GM18909 (cell line): ENCODE measurements at regions not wholly inside any gene's neighbourhood (a gene's known extent, or its start where the extent isn't known, plus 50 kb on each side); places are given as distances from the start of the nearest gene placed in this dataset.

Experiments
- ATAC-seq: cut with Tn5 transposase; IDR thresholded peaks from one replicate; pipeline ENCODE4 v1.9.1; 2021; ENCODE audit warnings: mild to moderate bottlenecking; ENCODE audit not compliant: unreplicated experiment, poor library complexity

GRCh38 chr14:97848317-97848980, 1051.3 kb downstream of the VRK1 start:
- no peak for ATAC-seq

DNA sequence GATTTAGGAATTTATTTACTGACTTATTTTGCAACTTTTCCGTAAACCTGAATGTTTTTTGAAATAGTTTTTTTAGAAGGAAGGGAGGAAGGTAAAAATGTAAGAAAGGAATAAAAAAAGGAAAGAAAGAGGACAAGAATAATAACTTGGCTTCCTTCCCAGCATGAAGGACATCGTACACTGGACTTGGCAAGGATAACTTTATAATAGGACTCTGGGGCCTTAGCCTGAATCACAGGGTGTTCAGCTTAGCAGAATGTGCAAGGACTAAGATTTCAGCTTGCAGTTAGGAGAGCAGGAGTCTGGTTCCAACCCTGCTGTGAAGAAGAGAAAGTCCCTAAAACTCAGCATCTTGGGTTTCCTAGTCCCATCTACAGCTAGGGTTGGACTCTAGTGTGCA, 1053.3 kb downstream of the VRK1 start:
- ATAC-seq, result no peak

GRCh38 chr14:97850886-97851285, 1053.7 kb downstream of the VRK1 start:
- no peak for ATAC-seq

DNA sequence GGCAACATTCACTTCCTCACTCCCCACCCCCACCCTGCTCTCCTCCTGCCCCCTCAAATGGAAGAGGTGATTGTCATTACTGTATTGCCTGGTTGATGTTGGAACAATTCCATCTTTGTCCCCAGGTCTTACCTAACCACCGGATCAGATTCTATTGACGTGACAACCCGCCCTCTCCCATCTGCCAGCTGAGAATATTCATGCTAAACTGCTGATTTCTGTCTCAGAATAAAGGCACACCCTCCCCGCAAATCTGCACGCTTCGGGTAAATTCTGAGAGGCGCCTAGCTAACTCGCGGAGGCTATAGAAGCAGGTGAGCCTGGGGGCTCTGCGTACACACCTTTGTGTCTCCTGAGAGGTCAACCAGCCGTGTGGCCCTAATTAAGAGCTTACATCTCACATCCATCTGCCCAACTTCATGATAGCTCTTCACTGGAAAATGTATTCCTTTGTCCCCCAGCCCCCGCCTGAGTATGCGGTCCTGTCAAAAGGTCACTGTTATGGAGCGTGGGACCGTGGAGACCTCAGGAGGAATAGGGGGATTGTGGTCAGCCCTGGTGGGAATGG, 1054.3 kb downstream of the VRK1 start:
- no peak for ATAC-seq

DNA sequence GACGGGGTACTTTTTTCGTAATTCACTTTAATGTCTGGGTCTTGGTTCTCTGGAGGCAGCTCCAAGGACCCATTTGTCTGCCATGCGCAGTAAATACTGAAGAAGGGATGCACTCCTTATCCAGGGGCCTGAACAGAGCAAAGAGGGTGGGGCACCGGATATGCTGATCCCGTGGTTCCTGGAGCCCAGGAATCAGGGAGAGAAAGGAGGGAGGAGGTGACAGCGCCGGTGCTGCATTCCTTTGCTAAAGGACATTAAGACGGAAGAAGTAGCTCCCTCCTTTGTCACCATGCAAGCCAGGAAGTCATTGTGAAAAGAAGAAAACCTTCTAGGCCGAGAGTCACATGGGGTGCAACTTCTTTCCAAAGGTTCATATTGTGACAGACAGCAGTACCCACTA, 1057.7 kb downstream of the VRK1 start:
- no peak for ATAC-seq

GRCh38 chr14:97866195-97866594, 1069.0 kb downstream of the VRK1 start:
- ATAC-seq, result no peak

DNA sequence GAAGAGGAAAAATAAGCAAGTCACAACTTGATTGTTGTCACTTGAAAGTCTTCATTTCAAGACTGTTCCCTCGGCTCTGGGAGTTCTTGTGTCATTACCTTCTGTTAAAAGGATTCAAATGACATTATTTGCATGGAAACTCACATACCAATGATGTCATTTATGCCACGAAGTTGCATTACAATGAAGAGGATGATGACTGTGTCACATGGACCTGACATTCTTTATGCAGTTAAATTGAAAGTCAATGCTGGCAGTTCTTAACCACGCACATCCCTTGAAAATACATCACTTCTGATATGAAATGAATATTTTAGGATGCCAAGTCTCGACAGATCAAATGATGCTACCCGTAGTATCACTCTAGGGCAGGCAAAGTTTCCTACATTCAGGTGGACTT, 1069.5 kb downstream of the VRK1 start:
- no peak for ATAC-seq

DNA sequence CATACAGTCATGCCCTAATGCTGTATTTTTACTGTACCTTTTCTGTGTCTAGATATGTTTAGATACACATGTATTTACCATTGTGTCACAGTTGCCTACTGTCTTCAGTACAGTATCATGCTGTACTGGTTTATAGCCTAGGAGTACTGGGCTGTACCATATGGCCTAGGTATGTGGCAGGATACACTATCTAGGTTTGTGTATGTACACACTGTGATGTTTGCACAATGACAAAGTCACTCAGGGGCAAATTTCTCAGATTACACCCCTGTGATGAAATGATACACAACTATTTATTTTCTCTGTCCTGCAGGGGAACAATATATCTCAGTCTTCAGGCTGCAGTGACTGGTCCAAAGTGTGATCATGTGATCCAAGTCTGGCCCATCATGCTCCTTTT, 1076.1 kb downstream of the VRK1 start:
- no peak for ATAC-seq

DNA sequence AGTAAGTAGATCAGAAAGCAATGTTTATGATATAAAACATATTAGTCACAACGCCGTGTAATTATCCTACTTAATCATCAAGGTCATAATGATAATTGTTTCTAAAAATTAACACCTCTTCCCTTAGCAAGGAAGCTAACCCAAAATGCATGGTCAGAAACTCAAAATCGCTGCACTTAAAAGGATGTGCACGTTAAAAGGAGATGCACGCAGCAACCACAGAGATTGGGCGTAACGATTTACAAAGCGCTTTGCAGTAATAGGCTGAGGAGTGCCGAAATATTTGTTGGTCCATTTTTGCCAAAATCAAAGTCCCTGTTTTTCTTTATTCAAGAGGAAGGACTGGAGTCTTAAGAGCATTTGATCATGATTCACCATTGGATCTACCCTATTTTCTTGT, 1077.2 kb downstream of the VRK1 start:
- ATAC-seq, result no peak

DNA sequence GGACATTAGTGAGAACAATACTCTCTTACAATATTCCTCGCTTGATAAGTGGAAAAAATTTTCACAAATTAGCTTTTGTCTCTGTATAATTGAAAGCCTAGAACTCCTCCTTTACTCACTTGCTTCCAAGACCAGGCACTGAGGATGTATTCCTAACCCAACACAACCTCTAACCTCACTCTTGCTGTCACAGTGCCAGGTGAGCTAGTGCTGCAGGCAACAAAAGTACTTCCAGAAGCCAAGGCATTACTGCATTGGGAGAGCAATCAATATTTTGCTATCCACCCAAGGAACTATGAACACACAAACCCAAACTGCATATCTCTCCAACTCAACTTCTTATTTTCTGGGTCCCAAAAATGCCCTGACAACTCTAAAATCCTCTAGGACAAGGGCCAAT, 1081.0 kb downstream of the VRK1 start:
- ATAC-seq, result no peak

DNA sequence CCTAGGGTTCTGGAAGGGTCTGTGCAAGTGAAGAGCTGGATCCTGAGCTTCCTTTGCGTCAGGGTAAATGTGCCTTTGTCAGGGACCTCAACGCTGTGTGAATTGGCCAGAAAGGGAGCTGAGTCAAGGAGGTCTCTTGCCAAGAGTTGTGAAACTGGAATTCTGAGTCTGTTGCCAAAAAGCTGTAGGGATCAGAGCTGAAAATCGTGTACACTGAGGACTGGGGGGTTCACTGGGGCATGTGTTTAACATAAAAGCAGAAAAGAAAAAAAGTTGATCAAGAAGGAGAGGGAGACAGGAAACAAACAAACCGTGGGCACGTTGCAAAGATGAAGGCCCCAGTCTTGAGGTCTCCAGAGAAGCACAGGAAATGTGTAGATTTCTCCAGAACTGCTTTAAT, 1081.5 kb downstream of the VRK1 start:
- ATAC-seq, result no peak

GRCh38 chr14:97887690-97888089, 1090.5 kb downstream of the VRK1 start:
- ATAC-seq, result no peak

DNA sequence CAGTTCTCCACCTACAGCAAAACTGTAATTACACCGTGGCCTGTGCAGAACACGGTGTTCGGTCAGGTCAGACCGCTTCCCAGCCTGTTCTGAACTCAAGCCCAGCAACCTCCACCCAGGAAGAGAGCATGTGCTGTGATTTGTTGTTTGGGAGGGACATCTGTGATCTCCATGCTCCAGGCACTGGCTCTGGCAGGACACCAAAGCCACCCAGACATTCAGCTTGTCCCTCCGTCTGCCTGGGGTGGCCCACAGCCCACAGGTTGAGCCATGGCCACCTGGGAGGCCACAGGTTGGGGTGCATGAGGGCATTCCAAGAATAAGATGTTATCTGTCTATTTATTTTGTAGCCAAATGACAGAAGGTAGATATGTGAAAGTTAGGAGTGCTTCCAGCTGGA, 1091.1 kb downstream of the VRK1 start:
- ATAC-seq, result no peak

DNA sequence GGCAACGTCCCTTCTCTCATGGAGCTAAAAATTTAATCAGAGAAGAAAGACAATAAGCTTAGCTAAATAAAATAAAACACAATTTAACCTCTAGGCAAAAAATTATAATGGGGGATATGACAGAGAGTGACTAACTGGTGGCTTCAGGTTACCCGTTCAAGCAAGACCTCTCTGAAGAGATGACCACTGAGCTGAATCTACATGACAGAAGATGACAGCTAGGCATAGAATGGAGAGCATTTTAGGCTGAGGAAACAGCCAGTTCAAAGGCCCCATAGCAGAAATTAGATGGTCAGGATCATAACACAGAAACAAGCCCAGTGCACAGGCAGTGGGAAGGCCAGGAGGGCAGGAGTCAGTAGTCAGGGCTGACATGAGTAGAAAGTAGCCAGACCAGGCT, 1094.3 kb downstream of the VRK1 start:
- ATAC-seq, result no peak

DNA sequence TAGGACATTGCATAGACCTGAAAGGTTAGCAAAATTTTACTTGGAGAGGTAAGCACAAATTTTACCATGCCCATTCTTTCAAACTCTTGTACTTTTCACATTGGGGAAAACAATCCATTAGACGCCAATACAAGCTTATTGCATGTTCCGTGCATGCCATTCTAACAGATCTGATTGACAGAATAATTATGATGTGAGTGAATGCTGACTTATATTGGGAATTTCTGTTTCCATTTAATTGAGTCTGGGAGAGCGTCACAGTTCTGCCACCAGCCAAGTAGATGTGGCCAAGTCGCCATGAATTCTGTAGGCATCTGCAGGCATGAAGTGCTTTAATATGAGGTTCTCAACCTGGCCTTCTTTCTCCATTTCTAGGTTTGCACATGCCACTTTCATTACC, 1097.4 kb downstream of the VRK1 start:
- ATAC-seq, result no peak

DNA sequence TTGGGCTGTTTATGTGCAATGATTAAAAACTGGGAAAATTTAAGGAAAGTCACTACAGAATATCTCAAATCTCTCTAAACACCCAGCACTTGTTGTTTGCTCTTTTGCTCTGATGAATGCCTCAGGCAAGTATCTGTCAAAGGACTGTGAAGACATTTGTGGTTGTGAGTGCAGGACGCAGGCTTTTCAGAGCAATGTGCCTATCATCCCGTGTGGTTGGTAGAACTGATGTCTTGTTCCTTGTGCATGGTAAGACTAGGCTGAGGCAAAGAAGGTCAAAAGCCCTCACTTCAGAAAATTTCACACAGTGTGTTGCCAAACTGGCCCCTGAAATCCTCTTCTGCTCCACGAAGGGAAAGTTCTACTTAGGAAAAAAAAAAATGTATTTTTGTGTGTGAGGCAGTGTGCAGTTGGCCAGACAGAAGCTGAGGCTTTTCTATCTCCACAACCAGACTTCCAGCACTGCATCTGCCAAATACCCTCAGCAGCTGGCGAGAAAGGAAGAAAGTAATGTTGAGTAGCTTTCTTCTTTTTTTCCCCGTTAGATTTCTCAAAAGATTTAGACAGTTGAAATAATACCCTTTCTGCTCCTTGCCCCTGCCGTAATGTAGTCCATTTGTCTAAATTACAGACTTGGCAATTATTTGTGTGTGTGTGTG, 1103.1 kb downstream of the VRK1 start:
- no peak for ATAC-seq

- ATAC-seq, result no peak
Observed at GRCh38 chr14:97902630-97903029, 1105.4 kb downstream of the VRK1 start.

DNA sequence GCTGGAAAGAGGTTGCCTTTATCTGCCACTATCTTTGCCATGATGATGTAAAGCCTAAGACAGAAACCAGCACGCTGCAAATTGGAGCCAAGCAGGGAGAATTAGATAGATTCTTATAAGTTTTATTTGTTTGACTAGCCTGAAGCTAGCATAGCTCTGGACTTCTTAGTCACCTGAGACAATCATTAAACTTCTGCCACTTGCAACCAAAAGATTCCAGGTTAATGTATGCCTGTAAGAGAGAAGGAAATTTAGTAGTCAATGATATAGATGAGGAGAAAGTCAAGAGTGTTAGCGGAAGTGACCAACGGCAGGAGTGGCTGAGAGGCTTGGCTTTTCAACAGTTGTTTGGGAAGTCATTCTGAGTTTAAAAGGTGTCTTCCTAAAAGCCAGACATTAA, 1106.6 kb downstream of the VRK1 start:
- no peak for ATAC-seq

- ATAC-seq, result no peak
Observed at GRCh38 chr14:97912217-97912616, 1115.0 kb downstream of the VRK1 start.

GRCh38 chr14:97916100-97916499, 1118.9 kb downstream of the VRK1 start:
- ATAC-seq, result no peak

GRCh38 chr14:97916669-97917568, 1119.7 kb downstream of the VRK1 start:
- no peak for ATAC-seq
